SH-SY5Y (cell line): ENCODE measurements at regions not wholly inside any gene's neighbourhood (a gene's known extent, or its start where the extent isn't known, plus 50 kb on each side); places are given as distances from the start of the nearest gene placed in this dataset.

ENCODE experiments used
- GATA2 ChIP-seq: IDR thresholded peaks from 2 replicates; pipeline ENCODE4 v1.6.1; 2011; ENCODE audit warnings: mild to moderate bottlenecking, low read depth, low read length
- GATA3 ChIP-seq: IDR thresholded peaks from 2 replicates; pipeline ENCODE4 v1.6.1; 2011; ENCODE audit warnings: low read depth, mild to moderate bottlenecking, low read length, moderate library complexity

DNA sequence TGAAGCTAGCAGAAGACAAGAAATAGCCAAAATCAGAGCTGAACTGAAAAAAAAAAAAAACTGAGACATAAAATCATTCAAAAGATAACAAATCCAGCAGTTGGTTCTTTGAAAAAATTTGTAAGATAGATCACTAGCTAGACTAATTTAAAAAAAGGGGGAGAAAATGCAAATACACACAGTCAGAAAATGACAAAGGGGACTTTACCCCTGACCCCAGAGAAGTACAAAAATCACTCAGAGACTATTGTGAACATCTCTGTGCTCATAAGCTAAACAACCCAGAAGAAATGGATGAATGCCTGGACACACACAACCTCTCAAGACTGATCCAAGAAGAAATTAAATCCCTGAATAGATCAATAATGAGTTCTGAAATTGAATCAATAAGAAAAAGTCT lies 914.3 kb upstream of the API5 start:
- TF ChIP-seq GATA3 (no peak), GATA2 (no peak)
